ENCODE measurements at regions not wholly inside any gene's neighbourhood (a gene's known extent, or its start where the extent isn't known, plus 50 kb on each side); places are given as distances from the start of the nearest gene placed in this dataset.
"Not testable (repeated sequence)": the region's sequence is repeated elsewhere in the genome, so short reads cannot be mapped to it uniquely, and the experiment has no call there.

GRCh38 chr7:150003304-150003810, 129.6 kb downstream of the ATP6V0E2 start:
- Mint-ChIP-seq H3K4me1 (no peaks in the 10 kb centered on the region), H3K36me3 (ENCODE audit: low read depth) (no peaks in the 10 kb centered on the region), H3K27me3 (no peaks in the 10 kb centered on the region), H3K27ac (no peak overlapping the region), H3K4me3 (no peak overlapping the region), H3K9me3 (no peaks in the 10 kb centered on the region)
- ATAC-seq (ENCODE audit: low read depth) (no peak), DNase-seq (no peak)
- intact Hi-C loops (cut with micrococcal nuclease), result no loop called here
- ChIA-PET POLR2A (no interaction called here), CTCF (no interaction called here)
- TF ChIP-seq CTCF (IDR thresholded peaks at IDR 0.05), result no peak

- H3K4me1 Mint-ChIP-seq; intact Hi-C loops (cut with micrococcal nuclease); H3K9me3 Mint-ChIP-seq; H3K27me3 Mint-ChIP-seq; DNase-seq; ATAC-seq (ENCODE audit: low read depth); H3K36me3 Mint-ChIP-seq (ENCODE audit: low read depth); CTCF ChIA-PET; POLR2A ChIA-PET; H3K4me3 Mint-ChIP-seq; H3K27ac Mint-ChIP-seq: not testable (repeated sequence)
Measured at GRCh38 chr7:150003973-150004372, 130.2 kb downstream of the ATP6V0E2 start.

- DNase-seq; H3K9me3 Mint-ChIP-seq; H3K27me3 Mint-ChIP-seq; ATAC-seq (ENCODE audit: low read depth); H3K4me1 Mint-ChIP-seq; H3K36me3 Mint-ChIP-seq (ENCODE audit: low read depth); H3K4me3 Mint-ChIP-seq; CTCF ChIA-PET; H3K27ac Mint-ChIP-seq; POLR2A ChIA-PET; intact Hi-C loops (cut with micrococcal nuclease): not testable (repeated sequence)
Measured at GRCh38 chr7:150004843-150005242, 131.1 kb downstream of the ATP6V0E2 start.

GRCh38 chr7:150009620-150010303, 136.0 kb downstream of the ATP6V0E2 start:
- CTCF ChIA-PET; H3K36me3 Mint-ChIP-seq (ENCODE audit: low read depth); POLR2A ChIA-PET: not testable (repeated sequence)

GRCh38 chr7:150016651-150017189, 143.0 kb downstream of the ATP6V0E2 start:
- H3K4me1 Mint-ChIP-seq; H3K36me3 Mint-ChIP-seq (ENCODE audit: low read depth); H3K9me3 Mint-ChIP-seq; DNase-seq; H3K4me3 Mint-ChIP-seq; ATAC-seq (ENCODE audit: low read depth); CTCF ChIA-PET; POLR2A ChIA-PET; H3K27ac Mint-ChIP-seq; intact Hi-C loops (cut with micrococcal nuclease); H3K27me3 Mint-ChIP-seq: not testable (repeated sequence)

More at GRCh38 chr7:150009620-150010303, 136.0 kb downstream of the ATP6V0E2 start:
- H3K9me3 Mint-ChIP-seq; H3K4me3 Mint-ChIP-seq; DNase-seq; H3K4me1 Mint-ChIP-seq; intact Hi-C loops (cut with micrococcal nuclease); ATAC-seq (ENCODE audit: low read depth); H3K27me3 Mint-ChIP-seq; H3K27ac Mint-ChIP-seq: not testable (repeated sequence)

GRCh38 chr7:150020210-150020609, 146.4 kb downstream of the ATP6V0E2 start:
- H3K27ac Mint-ChIP-seq; POLR2A ChIA-PET; CTCF ChIA-PET; intact Hi-C loops (cut with micrococcal nuclease); H3K27me3 Mint-ChIP-seq; ATAC-seq (ENCODE audit: low read depth); H3K4me1 Mint-ChIP-seq; DNase-seq; H3K36me3 Mint-ChIP-seq (ENCODE audit: low read depth); H3K4me3 Mint-ChIP-seq; H3K9me3 Mint-ChIP-seq: not testable (repeated sequence)

GRCh38 chr7:150024550-150025490, 151.1 kb downstream of the ATP6V0E2 start:
- H3K27ac Mint-ChIP-seq; intact Hi-C loops (cut with micrococcal nuclease); CTCF ChIA-PET; DNase-seq; H3K27me3 Mint-ChIP-seq; H3K4me3 Mint-ChIP-seq; H3K36me3 Mint-ChIP-seq (ENCODE audit: low read depth); H3K4me1 Mint-ChIP-seq; H3K9me3 Mint-ChIP-seq; ATAC-seq (ENCODE audit: low read depth); POLR2A ChIA-PET: not testable (repeated sequence)

- intact Hi-C loops (cut with micrococcal nuclease); ATAC-seq (ENCODE audit: low read depth); H3K4me1 Mint-ChIP-seq; H3K4me3 Mint-ChIP-seq; H3K9me3 Mint-ChIP-seq; DNase-seq; POLR2A ChIA-PET; H3K27ac Mint-ChIP-seq; H3K27me3 Mint-ChIP-seq; H3K36me3 Mint-ChIP-seq (ENCODE audit: low read depth); CTCF ChIA-PET: not testable (repeated sequence)
Measured at GRCh38 chr7:150025802-150026201, 152.0 kb downstream of the ATP6V0E2 start.

- DNase-seq; POLR2A ChIA-PET; H3K36me3 Mint-ChIP-seq (ENCODE audit: low read depth); intact Hi-C loops (cut with micrococcal nuclease); ATAC-seq (ENCODE audit: low read depth); CTCF ChIA-PET; H3K27ac Mint-ChIP-seq; H3K4me3 Mint-ChIP-seq; H3K4me1 Mint-ChIP-seq; H3K27me3 Mint-ChIP-seq; H3K9me3 Mint-ChIP-seq: not testable (repeated sequence)
Measured at GRCh38 chr7:150028344-150029012, 154.7 kb downstream of the ATP6V0E2 start.

- POLR2A ChIA-PET; CTCF ChIA-PET; H3K9me3 Mint-ChIP-seq; H3K27ac Mint-ChIP-seq; DNase-seq; H3K36me3 Mint-ChIP-seq (ENCODE audit: low read depth); H3K27me3 Mint-ChIP-seq; H3K4me3 Mint-ChIP-seq; intact Hi-C loops (cut with micrococcal nuclease); H3K4me1 Mint-ChIP-seq; ATAC-seq (ENCODE audit: low read depth): not testable (repeated sequence)
Measured at GRCh38 chr7:150029013-150029389, 155.2 kb downstream of the ATP6V0E2 start.

GRCh38 chr7:150031733-150032132, 158.0 kb downstream of the ATP6V0E2 start:
- H3K9me3 Mint-ChIP-seq; intact Hi-C loops (cut with micrococcal nuclease): not testable (repeated sequence)

More at GRCh38 chr7:150031733-150032132, 158.0 kb downstream of the ATP6V0E2 start:
- H3K27me3 Mint-ChIP-seq; DNase-seq; CTCF ChIA-PET; ATAC-seq (ENCODE audit: low read depth); H3K27ac Mint-ChIP-seq; H3K4me1 Mint-ChIP-seq; H3K4me3 Mint-ChIP-seq; POLR2A ChIA-PET; H3K36me3 Mint-ChIP-seq (ENCODE audit: low read depth): not testable (repeated sequence)
